Adrenal gland (tissue), 5 donors: ENCODE measurements at regions not wholly inside any gene's neighbourhood (a gene's known extent, or its start where the extent isn't known, plus 50 kb on each side); places are given as distances from the start of the nearest gene placed in this dataset.

ENCODE experiments used
- POLR2A ChIP-seq, 2 donors: fragments of 450-650 bp; IDR thresholded peaks; one replicate each; pipeline ENCODE4 v1.6.1; 2017; ENCODE audit warnings: antibody characterized with exemption in 2 of 2, mild to moderate bottlenecking in 2 of 2, moderate library complexity in 1 of 2
- TF ChIP-seq, protein P1 (sequence below), 6 experiments: fragments of 450-650 bp in 4 of 6; fragments of 200-600 bp in 2 of 6; sonication (generic) in 1 of 6; IDR thresholded peaks; 1 replicate in 5 of 6; 2 replicates in 1 of 6; pipeline versions ENCODE4 v1.5.1 to v1.8.0; 2016 to 2021; ENCODE audit warnings: antibody characterized with exemption in 6 of 6, mild to moderate bottlenecking in 2 of 6, moderate library complexity in 1 of 6
- donor health status: DM: no; HTN: no; CAD: no.

GRCh38 chr4:157837071-157837703, 335.6 kb downstream of the GASK1B start:
- TF ChIP-seq, protein P1, sequence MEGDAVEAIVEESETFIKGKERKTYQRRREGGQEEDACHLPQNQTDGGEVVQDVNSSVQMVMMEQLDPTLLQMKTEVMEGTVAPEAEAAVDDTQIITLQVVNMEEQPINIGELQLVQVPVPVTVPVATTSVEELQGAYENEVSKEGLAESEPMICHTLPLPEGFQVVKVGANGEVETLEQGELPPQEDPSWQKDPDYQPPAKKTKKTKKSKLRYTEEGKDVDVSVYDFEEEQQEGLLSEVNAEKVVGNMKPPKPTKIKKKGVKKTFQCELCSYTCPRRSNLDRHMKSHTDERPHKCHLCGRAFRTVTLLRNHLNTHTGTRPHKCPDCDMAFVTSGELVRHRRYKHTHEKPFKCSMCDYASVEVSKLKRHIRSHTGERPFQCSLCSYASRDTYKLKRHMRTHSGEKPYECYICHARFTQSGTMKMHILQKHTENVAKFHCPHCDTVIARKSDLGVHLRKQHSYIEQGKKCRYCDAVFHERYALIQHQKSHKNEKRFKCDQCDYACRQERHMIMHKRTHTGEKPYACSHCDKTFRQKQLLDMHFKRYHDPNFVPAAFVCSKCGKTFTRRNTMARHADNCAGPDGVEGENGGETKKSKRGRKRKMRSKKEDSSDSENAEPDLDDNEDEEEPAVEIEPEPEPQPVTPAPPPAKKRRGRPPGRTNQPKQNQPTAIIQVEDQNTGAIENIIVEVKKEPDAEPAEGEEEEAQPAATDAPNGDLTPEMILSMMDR (IDR thresholded peaks at IDR 0.05), result no peak
- no peak for TF ChIP-seq POLR2A (IDR thresholded peaks at IDR 0.05)
